Mucosa of gallbladder (tissue), 1 donor: ENCODE measurements at regions not wholly inside any gene's neighbourhood (a gene's known extent, or its start where the extent isn't known, plus 50 kb on each side); places are given as distances from the start of the nearest gene placed in this dataset.

Experiments
- DNase-seq: peaks from one replicate; pipeline ENCODE4 v3.0.0-alpha.2; 2020; ENCODE audit warnings: low spot score
- donor health status: DM: no; HTN: no; CAD: no.

DNA sequence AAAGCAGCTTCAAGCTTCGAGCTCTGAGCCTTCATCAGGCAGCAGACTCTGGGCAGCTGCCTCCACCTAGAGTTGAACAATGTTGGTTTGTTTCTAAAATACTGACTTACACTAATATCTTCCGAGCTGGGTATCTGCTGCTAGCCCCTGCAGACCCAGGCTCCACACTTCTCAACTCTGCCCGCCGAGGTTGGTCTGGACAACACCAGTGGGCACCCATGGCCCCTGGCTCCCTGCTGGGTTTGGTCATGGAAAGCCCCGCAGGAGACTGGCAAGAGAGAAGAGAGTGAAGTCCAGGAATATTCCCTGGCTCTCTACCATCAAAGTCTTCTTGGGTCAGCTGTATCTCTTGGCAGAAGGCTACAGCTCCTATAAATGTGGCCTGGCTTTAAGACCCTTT, 214.2 kb upstream of the TMEM132C start:
- no peak for DNase-seq

DNA sequence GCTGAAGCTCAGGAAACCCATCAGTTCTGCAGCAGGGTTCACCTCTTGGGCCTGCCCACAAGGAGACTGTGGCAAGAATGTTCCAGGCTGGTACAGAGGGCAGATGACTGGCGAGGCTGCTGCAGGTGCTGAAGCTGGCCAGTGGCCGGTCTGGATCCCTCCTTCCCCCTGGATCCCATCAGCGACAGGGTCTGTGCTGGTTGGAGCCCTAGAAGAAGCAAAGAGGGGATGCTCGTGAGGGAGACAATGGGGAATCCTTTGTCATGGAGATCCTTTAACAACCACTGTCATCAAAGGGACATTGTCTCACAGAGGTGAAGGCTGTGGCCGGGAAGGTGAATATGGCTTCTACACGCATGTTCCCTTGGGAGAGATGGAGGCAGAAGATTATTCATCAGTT, 211.4 kb upstream of the TMEM132C start:
- no peak for DNase-seq

DNA sequence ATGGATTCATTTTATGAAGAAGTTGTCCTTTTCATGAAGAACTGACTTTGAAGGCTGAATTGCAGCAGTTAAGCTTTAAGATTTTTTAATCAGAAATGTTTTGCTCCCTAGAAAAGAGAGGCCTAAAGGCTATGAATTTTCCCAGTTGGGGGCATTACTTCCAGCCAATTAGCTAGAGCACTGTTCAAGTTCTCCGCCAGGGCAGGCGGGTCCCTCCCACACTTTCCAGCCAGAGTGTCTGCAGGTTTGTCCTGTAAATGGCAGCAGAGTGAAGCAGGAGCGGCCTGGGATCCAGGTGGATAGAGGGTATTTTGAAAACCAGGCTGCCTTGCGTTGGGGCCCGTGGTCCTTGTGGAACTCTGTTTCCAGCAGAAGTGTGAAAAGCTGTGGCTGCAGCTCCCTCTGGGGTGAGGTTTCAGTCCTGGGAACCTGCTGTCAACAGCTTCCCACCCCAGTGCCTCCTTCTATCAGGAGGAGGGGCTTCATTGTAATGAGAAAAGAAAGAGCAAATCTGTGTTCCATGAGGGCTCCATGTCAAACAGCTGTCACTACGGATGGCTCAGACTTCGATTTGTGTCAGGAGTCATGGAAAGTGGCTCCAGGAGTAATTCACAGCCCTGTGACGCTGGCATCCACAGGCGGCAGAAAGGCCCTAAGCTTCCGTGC, 210.7 kb upstream of the TMEM132C start:
- no peak for DNase-seq

DNA sequence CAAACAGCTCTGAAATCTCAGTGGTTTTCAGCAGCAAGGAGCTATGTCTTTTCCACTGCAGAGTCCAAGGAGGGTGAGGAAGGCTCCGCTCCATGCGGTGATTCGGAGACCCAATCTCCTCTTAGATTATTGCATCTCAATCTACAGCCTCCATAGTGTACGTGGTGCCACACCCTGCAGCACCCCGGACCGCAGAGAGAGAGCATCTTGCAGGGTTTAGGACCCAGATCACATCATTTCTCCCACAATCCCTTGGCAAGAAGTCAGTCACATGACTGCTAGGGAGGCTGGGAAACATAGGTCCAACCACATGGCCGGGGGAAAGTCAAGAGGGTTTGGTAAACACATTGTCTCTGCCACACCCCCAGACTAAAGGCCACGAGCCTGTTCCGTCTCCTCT, 209.4 kb upstream of the TMEM132C start:
- DNase-seq: no peak

DNA sequence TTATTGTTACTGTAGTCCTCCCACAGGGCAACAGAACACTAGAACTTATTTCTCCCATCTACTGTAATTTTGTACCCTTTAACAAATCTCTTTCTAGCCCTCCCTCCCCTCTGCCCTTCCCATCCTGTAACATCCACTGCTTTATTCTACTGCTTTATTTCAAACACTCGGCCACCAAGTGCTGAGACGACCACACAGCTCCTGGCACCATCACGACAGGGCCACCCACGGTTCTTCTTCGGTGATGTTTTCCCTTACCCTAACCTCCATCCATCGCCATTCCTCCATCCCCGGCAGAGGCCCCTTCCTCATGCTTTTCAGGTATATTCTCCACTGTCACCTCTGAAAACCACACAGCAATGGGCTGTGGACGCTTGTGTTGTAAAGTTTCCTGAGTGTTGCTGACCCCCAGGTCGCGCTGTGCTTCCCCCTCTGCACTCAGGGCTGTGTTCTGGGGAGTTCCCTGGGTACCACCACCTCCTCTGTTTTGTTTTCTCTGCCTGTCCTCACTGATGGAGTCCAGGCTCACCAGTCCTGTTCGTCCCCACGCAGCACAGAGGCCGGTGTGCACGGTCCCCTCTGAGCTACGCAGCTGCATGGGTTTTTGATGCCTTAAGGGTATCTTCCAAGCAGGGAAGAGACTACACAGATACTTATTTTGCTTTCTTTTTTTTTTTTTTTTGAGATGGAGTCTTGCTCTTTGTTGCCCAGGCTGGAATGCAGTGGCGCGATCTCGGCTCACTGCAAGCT, 207.2 kb upstream of the TMEM132C start:
- DNase-seq: no peak

DNA sequence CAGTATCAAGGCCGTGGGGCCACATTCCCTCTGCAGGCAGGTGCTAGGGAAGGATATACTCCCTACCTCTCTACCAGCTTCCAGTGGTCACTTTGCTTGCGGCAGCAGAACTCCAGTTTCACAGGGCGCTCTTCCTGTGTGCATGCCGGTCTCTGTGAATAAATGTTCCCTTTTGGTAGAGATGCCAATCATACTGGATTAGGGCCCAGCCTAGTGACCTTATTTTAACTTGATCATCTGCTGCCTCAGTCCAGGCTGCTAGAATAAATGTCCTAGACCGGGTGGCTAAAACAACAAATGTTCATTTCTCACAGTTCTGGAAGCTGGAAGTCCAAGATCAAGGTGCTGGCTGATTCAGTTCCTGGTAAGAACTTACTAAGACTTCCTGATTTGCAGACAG, 198.8 kb upstream of the TMEM132C start:
- DNase-seq: no peak

DNA sequence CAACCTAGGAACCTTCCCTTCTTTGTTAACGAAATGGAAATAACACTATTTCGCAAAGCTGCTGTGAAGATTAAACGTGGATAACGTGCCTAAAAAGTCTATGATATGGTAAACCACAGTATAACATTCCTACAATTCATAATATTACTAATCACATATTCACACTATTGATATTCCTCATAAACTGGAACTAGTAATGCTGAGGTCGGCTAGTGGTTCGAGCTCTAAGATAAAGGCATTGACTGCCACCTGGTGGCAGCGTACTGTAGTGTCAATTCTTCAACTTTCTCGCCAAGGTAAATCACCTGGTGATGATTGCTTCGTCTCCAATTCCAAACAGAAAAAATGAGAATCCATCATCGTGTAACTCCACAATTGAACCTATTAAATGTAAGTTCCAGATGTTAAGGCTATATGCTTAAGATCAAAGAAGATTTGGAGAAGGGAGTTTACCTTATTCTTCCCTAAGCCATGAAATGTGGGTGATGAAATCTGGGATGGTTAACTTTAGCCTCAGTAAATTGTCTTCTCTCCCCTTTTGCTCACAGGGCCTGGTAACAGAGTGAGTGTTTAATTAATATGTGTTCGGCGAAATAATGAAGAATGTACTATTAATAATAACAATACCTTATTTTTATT, 197.5 kb upstream of the TMEM132C start:
- DNase-seq: peak; percentile 34

DNA sequence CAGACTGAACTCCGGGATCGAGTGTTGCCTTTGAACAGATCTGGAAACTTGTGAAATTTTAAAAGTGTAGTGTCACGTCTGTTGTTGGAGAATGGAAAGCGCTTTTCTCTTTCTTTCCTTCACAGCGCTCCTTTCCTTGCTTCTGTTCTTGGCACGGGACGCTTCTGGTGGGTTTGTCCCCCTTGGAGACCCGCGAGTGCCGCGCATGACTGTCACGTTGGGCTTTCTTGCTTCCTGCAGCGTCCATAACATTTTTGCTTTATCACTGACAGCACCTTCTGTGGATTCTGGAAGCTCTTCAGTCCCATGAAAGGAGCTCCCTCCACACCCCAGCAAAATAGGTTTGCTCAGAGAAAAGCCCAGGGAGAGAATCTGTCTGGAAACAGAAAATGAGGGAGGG, 193.0 kb upstream of the TMEM132C start:
- no peak for DNase-seq

DNA sequence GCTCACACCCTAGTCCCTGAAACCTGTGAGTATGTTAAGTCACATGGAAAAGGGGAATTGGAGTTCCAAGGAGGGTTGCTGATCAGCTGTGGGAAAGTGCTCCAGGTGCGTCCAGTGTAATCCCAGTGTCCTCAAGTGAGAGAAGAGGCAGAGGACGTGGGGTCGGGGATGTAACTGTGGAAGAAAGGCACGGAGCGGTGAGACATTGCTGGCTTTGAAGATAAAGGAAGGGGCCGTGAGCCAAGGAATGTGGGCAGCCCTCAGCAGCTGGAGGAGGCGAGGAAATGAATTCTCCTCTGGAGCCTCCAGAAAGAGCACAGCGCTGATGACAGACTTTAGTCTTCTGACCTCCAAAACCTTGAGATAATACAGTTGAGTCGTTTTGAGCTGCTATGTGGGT, 191.6 kb upstream of the TMEM132C start:
- DNase-seq: no peak

DNA sequence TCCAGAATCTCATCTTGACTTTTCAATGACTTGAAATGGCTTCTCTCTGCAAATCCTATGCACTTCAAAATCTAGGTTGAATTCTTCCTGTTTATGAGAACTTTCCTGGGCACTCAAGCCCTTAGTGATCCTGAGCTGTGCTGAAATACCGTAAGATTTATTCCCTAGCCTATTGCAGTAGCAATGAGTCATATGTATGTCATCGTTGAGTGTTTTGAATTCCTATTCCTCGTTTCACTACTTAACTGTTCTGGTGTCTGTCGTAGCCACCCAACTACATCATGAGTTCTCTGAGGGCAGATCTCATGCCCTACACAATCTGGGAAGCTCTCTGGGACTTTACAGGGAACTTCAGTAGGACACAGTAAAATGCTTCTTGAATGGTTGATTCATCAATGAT, 190.8 kb upstream of the TMEM132C start:
- no peak for DNase-seq

DNA sequence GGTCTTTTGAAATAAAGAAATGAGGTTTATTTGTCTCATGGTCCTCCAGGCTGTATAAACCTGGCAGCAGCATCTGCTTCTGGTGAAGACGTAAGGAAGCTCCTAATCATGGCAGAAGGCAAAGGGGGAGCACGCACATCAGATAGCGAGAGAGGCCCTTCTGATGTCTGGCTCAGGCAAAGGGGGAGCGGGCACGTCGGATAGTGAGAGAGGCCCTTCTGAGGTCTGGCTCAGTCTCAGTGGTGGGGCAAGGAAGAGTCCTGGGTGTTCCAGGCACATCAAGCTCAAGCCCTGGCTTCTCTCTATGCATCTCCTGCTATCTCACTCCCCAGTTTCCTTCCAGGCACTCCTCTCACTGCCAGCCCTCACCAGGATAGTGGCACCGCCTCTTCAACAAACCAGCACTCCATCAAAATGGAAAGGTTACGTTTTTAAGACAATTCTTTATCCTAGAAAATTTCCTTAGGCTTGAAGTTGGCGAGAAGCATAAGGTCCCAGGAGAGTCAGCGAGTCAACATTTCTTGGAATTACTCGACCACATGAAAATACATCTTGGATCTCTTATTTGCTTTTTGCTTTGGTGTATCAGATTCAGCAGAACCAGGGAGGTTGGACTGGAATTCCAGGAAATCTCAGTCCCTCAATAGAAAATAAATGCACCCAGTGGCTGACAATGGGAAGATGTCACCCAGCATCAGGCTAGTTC, 189.6 kb upstream of the TMEM132C start:
- no peak for DNase-seq

DNA sequence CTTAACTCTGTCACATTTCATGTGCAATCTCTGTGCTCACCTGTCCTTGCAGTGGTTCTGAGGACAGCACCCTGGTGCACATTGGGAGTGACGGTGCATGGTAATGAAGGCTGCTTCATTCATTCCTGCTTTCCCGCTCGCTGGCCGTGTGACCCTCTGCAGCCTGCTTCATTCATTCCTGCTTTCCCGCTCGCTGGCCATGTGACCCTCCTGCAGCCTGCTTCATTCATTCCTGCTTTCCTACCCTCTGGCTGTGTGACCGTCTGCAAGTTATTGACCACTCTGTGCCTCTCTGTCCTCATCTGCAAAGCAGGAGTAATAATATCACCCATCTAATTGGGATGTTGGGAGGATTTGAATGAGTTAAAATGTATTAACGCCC, 189.1 kb upstream of the TMEM132C start:
- DNase-seq: no peak

DNA sequence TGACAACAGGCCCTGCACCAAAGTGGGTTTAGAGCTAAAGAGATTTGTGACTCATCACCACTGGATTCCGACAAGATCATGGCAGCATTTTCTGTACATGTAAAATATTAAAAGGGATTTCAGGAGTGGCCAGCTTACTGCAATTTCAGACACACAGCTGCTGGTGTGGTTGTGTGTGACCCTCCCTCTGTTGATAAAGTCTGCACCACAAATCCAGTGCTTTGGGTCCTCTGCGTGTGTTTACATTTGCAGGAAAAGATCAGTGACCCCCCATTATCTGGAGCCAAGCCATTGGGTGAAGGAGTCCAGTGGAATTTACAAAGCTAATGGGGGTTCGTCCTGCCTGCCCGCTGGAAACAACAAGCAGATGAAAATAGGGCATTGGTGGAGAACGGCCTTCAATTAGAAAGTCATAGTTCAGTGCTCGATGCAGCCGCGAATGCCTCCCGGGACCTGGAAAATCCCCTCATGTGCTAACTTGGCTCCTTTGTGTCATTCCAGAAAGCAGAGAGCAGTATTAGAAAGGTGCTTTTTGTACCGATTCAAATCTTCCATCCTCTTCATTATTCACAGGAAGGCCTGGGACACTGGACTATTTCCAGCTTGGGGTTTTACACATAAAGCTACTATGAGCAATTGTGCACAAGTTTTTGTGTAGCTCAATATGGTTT, 188.5 kb upstream of the TMEM132C start:
- no peak for DNase-seq

DNA sequence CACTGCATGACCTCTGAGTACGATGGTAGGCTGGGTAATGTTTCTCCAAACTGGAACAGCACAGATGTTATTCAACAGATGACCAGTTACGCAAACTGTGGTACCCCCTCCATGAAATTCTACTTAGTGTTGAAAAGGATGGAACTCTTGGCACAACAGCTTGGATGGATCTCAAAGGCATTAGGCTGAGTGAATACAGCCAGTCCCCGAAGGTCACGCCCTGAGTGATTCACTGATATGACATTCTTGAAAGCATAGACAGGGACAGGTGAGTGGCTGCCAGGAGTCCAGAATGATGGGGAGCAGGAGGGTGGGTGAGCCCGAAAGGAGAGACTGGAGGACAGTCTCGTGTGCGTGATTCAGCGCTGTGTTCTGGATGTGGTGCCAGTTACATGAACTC, 187.5 kb upstream of the TMEM132C start:
- no peak for DNase-seq

DNA sequence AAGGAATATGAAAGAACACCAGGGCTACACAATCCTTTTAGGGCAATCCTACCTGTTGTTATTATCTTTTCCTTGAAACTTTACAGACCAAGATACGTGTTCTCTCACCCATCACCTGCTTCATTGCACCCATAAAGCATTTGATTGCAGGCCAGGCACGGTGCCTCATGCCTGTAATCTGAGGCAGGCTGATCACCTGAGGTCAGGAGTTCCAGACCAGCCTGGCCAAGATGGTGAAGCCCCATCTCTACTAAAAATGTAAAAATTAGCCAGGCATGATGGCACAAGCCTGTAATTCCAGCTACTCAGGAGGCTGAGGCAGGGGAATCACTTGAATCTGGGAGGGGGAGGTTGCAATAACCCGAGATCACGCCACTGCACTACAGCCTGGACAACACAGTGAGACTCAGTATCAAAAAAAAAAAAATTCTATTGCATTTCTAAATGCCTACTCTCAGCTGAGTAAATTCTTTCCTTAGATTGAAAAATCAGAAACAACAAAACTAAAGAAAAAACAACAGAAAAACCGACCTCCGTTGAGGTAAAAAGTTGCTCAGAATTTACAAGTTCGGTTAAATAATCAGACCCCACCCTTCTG, 183.7 kb upstream of the TMEM132C start:
- DNase-seq: no peak

DNA sequence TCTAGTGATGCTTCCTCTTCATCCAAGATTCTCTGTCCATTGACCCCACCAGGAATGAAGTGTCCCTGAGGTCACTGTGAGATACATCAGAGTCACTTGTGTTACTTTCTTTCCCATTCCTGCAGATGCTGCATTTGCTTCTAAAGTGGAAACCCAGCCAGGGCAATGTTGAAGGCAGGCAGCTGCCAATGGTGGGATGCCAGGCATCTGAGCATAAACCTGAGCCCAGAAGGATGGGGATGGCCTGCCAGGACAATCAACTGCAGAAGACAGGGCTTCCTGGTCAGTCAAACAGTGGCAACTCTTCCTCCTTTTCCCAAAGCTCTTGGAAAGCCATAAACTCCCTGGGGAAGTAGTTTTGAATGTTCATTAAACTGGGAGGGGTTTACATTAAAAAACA, 178.0 kb upstream of the TMEM132C start:
- no peak for DNase-seq

DNA sequence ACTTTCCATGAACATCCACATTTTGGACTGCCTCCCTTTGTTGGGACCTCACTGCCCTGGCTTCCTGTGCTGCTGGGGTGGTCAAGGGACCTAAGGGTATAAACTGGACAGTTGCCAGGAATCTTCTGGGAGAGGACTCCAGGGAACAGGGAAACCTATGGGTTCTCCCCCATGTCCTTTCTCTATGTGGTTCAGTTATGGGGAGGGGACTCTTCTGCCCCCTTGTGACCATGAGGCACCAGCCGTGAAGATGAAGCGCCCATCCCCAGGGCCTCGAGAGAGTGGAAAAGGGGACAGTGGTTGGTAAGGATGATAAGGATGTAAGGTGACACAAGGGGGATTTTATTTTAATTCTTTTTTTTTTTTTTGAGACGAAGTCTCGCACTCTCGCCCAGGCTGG, 177.0 kb upstream of the TMEM132C start:
- no peak for DNase-seq

DNA sequence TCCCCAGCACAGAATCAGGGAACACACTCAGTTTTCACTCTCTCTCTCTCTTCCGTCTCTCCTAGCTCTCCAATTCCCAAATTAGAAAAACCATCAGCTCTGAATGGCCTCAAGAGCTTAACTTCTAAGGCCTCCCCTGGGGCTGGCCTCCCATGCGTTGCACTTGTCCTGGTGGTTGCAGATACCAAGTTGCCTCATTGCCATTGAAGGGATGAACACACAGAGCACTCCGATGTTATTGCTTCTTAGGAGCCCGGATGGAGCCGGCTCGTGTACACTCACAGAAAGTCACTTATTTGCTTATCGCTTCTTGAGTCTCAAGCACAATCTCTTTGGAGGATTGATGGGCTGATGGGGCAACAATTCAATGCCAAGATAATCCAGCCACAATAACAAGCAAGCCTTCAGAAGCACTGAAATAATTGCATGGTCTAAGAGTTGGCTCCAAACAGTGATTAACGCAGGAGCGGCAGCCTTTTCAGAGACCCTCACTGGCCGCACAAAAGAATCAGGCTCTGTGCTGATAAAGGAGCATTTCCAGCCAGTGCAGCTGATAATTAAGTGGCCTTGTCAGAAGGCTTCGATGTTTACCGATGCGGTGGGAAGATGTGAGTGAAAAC, 175.8 kb upstream of the TMEM132C start:
- DNase-seq: no peak

DNA sequence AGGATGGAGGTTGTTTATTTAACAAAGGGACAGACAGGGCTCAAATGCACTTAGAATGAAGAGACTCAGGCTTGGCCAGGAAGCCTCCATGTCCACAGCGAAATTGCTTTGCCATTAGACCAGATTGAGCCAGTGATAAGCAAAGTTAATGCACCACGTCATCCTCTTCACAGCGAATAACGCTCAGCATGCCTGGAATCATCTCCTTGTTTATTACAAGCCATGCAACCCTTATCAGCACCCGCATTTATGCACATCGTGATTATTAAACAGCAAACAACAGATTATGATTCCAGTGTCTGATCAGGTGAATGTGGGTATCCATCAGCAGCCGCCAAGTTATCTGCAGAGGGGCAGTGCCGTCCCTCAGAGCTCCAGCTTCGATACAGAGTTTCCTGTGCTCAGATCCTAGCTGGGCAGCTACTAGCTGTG, 175.0 kb upstream of the TMEM132C start:
- DNase-seq: no peak

DNA sequence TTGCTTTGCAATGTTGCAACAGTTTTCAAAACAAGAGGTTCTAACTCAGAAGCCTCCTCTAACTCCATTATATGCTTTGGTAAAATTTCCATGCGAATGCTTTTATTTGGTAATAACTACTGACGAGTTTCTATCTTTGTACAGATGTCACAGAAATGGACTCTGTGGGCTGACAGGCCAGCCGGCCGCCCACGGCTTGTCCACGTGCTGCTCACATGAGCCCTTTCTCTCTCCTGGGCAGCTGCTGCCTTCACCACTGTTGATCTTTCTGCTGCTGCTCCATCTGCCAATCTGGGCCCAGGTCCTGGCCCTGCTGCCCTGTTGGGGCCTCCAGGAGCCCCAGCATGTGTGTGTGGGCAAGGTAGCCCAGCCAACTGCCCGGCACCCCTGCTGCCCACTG, 168.2 kb upstream of the TMEM132C start:
- no peak for DNase-seq

DNA sequence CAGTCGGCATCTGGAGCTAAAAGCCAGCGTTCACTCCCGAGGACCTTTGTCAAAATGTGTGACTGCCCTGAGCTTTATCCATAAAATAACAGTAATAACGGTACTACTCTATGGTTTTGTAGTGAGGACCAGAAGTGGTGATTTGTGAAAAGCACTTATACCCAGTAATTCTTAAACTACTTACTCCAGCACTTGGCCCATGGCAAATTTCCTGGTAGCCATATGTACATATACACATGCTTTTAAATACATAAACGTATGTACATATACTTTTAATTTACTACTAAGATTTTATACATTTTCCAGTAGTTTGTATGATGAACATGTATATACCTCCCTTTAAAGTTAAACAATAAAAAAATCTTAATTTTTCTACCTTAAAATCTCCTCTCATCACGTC, 163.8 kb upstream of the TMEM132C start:
- DNase-seq: no peak
